Mucosa of descending colon (tissue), 3 donors: ENCODE measurements at regions not wholly inside any gene's neighbourhood (a gene's known extent, or its start where the extent isn't known, plus 50 kb on each side); places are given as distances from the start of the nearest gene placed in this dataset.
"Not testable (repeated sequence)": the region's sequence is repeated elsewhere in the genome, so short reads cannot be mapped to it uniquely, and the experiment has no call there.

Experiments
- ATAC-seq: fragments of 200-7000 bp; cut with Tn5 transposase; one replicate; pipeline ENCODE4 v1.9.1; 2020; ENCODE audit warnings: mild to moderate bottlenecking, moderate library complexity
- DNase-seq, 3 donors: peaks; one replicate each; pipeline ENCODE4 v3.0.0-alpha.2; 2020
- H3K36me3 ChIP-seq: fragments of 200-600 bp; one replicate; pipeline ENCODE4 v1.8.0; 2021; ENCODE audit warnings: low read depth, mild to moderate bottlenecking
- H3K4me1 ChIP-seq: fragments of 200-600 bp; one replicate; pipeline ENCODE4 v1.8.0; 2021; ENCODE audit warnings: low read depth, mild to moderate bottlenecking
- H3K4me3 ChIP-seq: fragments of 200-600 bp; one replicate; pipeline ENCODE4 v1.8.0; 2021; ENCODE audit warnings: mild to moderate bottlenecking
- H3K9me3 ChIP-seq: fragments of 200-600 bp; one replicate; pipeline ENCODE4 v1.8.0; 2021; ENCODE audit warnings: mild to moderate bottlenecking
- intact Hi-C, 2 donors: fragments of 100-400 bp; cut with DNase I in 1 of 2; cut with micrococcal nuclease in 1 of 2; formaldehyde crosslinking; loops; one replicate each; pipeline versions ENCODE4 v1.11.0 to v1.11.1; 2022; cut with DNase I, micrococcal nuclease
- TF ChIP-seq, protein P1 (sequence below): fragments of 200-600 bp; IDR thresholded peaks from one replicate; pipeline ENCODE4 v1.8.0; 2022; ENCODE audit warnings: antibody characterized with exemption, mild to moderate bottlenecking
- donor health status: DM: no; HTN: no; CAD: no; lungs with moderate emphysema.
- donor health status: DM: no; HTN: no; CAD: no.
- donor health status: DM: no; HTN: yes; CAD: no.

DNA sequence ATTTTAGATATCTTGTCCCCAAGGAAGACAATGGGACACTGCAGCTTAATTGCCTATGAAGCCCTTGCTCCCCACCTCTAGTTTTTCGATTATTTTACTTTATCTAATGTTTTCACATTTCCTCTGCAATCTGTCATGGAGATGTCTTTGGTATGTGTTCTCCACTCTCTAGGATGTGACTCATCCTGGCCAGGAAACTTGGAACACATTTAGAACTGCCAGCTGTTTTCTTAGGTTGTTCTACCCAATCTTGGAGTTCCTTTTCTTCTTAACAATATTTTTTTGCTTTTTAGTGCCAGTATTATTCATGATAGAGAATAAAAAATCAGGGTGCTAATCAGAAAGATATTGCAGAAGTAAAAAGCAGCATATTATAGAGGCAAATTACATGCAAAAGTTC is 101.7 kb upstream of the CLEC14A start:
- DNase-seq (no peak), ATAC-seq (no peak)

DNA sequence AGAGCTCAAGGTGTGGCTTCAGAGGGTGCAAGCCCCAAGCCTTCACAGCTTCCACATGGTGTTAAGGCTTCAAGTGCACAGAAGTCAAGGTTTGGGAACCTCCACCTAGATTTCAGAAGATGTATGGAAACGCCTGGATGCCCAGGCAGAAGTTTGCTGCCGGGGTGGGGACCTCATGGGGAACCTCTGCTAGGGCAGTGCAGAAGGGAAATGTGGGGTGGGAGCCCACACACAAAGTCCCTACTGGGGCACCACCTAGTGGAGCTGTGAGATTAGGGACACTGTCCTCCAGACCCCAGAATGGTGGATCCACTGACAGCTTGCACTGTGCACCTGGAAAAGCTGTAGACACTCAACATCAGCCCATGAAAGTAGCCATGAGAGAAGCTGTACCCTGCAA is 99.6 kb upstream of the CLEC14A start:
- DNase-seq, ATAC-seq: not testable (repeated sequence)

More for the DNA sequence above, 101.7 kb upstream of the CLEC14A start:
- TF ChIP-seq, protein P1, sequence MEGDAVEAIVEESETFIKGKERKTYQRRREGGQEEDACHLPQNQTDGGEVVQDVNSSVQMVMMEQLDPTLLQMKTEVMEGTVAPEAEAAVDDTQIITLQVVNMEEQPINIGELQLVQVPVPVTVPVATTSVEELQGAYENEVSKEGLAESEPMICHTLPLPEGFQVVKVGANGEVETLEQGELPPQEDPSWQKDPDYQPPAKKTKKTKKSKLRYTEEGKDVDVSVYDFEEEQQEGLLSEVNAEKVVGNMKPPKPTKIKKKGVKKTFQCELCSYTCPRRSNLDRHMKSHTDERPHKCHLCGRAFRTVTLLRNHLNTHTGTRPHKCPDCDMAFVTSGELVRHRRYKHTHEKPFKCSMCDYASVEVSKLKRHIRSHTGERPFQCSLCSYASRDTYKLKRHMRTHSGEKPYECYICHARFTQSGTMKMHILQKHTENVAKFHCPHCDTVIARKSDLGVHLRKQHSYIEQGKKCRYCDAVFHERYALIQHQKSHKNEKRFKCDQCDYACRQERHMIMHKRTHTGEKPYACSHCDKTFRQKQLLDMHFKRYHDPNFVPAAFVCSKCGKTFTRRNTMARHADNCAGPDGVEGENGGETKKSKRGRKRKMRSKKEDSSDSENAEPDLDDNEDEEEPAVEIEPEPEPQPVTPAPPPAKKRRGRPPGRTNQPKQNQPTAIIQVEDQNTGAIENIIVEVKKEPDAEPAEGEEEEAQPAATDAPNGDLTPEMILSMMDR, result no peak
- no peaks in the 10 kb centered on the region for H3K36me3 ChIP-seq
- H3K9me3 ChIP-seq, result no peaks in the 10 kb centered on the region
- no peak overlapping the region for H3K4me3 ChIP-seq
- intact Hi-C loops, result no loop called here
- H3K4me1 ChIP-seq, result no peaks in the 10 kb centered on the region

GRCh38 chr14:38350102-38350501 is 94.2 kb upstream of the CLEC14A start:
- Histone ChIP-seq H3K4me3 (no peak overlapping the region), H3K36me3 (no peaks in the 10 kb centered on the region), H3K4me1 (no peaks in the 10 kb centered on the region), H3K9me3 (no peaks in the 10 kb centered on the region)
- DNase-seq (no peak), ATAC-seq (no peak)
- intact Hi-C loops, result no loop called here
- TF ChIP-seq, protein P1, result no peak

More for the DNA sequence above, 99.6 kb upstream of the CLEC14A start:
- H3K4me3 ChIP-seq, intact Hi-C loops, H3K9me3 ChIP-seq, H3K4me1 ChIP-seq, H3K36me3 ChIP-seq: not testable (repeated sequence)

DNA sequence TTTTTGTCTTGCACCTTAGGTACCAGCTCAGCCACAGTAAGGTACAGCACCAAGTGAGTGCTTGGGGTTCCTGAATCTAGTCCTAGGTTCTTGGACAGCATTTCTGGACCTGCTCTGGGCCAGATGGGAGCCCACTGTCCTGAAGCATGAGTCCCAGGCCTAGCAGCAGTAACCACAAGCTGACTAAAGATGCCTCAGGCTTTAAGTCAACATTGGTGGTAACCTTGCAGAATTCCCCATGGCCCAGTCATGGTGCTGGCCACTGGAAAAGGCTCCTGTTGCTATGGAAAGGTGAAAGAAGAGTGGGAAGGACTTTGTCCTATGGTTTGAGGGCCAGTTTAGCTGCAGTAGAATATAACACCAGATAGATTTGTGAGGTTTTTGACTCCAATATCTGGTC is 86.9 kb upstream of the CLEC14A start:
- Histone ChIP-seq H3K36me3 (no peaks in the 10 kb centered on the region), H3K4me3 (no peak overlapping the region), H3K9me3 (no peaks in the 10 kb centered on the region), H3K4me1 (no peaks in the 10 kb centered on the region)
- TF ChIP-seq, protein P1, result no peak
- ATAC-seq (no peak), DNase-seq (no peak)
- intact Hi-C loops, result no loop called here

DNA sequence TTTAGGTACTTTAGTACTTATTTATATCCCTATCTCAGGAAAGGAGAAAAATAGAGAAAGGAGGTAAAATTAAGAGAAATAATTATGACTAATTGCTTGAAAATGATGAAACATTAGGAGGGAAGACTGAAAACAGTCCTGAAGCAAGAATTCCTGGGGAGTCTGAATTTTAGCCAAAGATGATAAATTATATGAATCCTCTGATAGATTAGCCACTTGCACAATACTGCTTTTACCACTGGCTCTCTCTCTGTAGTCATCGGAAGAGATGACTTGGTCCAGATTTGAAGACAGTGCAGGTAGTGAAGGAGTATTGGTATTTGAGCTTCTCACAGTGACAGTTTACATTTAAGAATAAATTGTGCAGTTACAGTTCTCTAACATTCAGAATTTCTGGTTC is 83.8 kb upstream of the CLEC14A start:
- intact Hi-C loops, result no loop called here
- Histone ChIP-seq H3K9me3 (no peaks in the 10 kb centered on the region), H3K4me3 (no peak overlapping the region), H3K36me3 (no peaks in the 10 kb centered on the region), H3K4me1 (no peaks in the 10 kb centered on the region)
- TF ChIP-seq, protein P1, result no peak
- no peak for ATAC-seq
- DNase-seq, result no peak

DNA sequence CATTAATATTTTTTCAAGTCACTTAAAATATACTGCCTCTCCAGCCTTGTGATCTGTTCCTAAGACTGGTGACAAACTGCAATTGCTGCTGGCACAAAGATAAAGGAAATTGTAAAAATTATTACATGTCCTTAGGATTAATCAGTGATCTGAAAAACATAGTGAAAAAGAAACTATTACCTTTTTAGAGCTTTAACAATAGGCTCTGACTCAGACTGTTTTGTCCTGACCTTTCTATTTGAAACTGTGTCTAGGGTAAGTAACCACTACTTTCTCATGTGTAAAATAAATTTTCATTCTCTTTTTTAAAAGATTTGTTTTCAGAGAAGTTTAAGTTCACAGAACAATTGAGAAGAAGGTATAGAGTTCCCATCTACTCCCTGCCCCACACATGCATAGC is 80.4 kb upstream of the CLEC14A start:
- Histone ChIP-seq H3K36me3 (no peaks in the 10 kb centered on the region), H3K9me3 (no peaks in the 10 kb centered on the region), H3K4me3 (no peak overlapping the region), H3K4me1 (no peaks in the 10 kb centered on the region)
- intact Hi-C loops, result no loop called here
- TF ChIP-seq, protein P1, result no peak
- DNase-seq, result no peak
- no peak for ATAC-seq
